ENCODE measurements at regions not wholly inside any gene's neighbourhood (a gene's known extent, or its start where the extent isn't known, plus 50 kb on each side); places are given as distances from the start of the nearest gene placed in this dataset.

DNA sequence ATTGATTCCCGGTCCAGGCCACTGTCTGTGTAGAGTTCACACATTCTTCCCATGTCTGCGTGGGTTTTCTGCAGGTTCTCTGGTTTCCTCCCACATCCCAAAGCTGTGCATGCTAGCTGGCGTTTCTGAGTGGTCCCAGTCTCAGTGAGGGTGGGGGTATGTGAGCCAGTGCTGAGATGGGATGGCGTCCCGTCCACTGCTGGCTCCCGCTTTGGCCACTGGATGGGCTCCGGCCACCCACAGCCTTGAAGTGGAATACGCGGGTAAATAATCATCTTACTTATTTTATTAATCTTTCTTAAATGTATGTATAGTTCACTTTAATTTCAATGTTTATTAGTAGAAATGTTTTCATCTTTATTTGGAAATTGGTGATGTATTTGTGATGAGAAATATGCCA, 343.5 kb upstream of the MANEA start:
- TF ChIP-seq, protein P1, sequence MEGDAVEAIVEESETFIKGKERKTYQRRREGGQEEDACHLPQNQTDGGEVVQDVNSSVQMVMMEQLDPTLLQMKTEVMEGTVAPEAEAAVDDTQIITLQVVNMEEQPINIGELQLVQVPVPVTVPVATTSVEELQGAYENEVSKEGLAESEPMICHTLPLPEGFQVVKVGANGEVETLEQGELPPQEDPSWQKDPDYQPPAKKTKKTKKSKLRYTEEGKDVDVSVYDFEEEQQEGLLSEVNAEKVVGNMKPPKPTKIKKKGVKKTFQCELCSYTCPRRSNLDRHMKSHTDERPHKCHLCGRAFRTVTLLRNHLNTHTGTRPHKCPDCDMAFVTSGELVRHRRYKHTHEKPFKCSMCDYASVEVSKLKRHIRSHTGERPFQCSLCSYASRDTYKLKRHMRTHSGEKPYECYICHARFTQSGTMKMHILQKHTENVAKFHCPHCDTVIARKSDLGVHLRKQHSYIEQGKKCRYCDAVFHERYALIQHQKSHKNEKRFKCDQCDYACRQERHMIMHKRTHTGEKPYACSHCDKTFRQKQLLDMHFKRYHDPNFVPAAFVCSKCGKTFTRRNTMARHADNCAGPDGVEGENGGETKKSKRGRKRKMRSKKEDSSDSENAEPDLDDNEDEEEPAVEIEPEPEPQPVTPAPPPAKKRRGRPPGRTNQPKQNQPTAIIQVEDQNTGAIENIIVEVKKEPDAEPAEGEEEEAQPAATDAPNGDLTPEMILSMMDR (IDR thresholded peaks at IDR 0.05; ENCODE audit: borderline replicate concordance, insufficient read depth, low read depth, low read length) = no peak
- no peak overlapping the region for H3K4me3 ChIP-seq (ENCODE audit: low read depth, low read length)

DNA sequence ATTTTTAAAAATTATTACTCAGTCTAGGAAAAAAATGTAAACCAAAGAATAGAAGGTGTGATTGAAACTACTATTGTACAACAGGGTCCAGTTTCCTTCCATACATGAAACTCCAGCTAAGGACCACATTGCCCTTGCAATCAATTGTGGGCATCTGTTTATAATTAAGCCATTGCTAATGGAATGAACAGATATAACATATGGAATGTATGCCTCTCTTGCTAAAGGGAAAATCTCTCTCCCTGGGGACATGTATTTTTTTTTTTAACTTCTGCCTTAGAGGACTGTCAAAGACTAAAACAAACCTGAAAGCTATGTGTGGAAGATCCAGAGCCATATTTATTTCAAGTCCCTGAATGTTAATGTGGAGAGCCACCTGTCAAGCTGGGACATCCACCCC, 336.8 kb upstream of the MANEA start:
- no peak overlapping the region for H3K4me3 ChIP-seq (ENCODE audit: low read depth, low read length)
- TF ChIP-seq, protein P1 (IDR thresholded peaks at IDR 0.05; ENCODE audit: borderline replicate concordance, insufficient read depth, low read depth, low read length) = no peak

DNA sequence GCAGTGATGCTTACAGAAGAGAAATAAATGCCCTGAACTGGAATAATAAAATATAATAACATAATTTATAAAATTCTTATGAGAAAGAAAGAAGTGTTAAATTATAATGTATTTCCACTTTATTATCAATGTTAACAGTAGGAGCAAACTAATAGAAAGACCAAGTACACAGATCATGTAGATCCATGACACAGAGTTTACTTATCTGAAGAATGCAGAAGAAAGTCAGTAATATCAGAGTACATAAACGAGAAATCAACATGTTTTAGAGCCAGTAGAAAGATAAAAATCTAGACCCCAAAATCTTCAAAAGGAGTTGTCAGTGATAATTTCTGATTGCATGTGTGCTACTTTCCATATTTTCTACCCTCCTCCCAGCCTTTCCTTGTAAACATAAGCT, 334.8 kb upstream of the MANEA start:
- H3K4me3 ChIP-seq (ENCODE audit: low read depth, low read length) = no peak overlapping the region
- TF ChIP-seq, protein P1 (IDR thresholded peaks at IDR 0.05; ENCODE audit: borderline replicate concordance, insufficient read depth, low read depth, low read length) = no peak

- TF ChIP-seq, protein P1 (IDR thresholded peaks at IDR 0.05; ENCODE audit: borderline replicate concordance, insufficient read depth, low read depth, low read length) = no peak
Measured at GRCh38 chr6:95243053-95243452, 334.3 kb upstream of the MANEA start.

GRCh38 chr6:95244751-95245150, 332.6 kb upstream of the MANEA start:
- TF ChIP-seq, protein P1 (IDR thresholded peaks at IDR 0.05; ENCODE audit: borderline replicate concordance, insufficient read depth, low read depth, low read length) = no peak
- no peak overlapping the region for H3K4me3 ChIP-seq (ENCODE audit: low read depth, low read length)

More at GRCh38 chr6:95243053-95243452, 334.3 kb upstream of the MANEA start:
- H3K4me3 ChIP-seq (ENCODE audit: low read depth, low read length) = no peak overlapping the region

- H3K4me3 ChIP-seq (ENCODE audit: low read depth, low read length) = no peak overlapping the region
- TF ChIP-seq, protein P1 (IDR thresholded peaks at IDR 0.05; ENCODE audit: borderline replicate concordance, insufficient read depth, low read depth, low read length) = no peak
Measured at GRCh38 chr6:95248499-95248898, 328.8 kb upstream of the MANEA start.

DNA sequence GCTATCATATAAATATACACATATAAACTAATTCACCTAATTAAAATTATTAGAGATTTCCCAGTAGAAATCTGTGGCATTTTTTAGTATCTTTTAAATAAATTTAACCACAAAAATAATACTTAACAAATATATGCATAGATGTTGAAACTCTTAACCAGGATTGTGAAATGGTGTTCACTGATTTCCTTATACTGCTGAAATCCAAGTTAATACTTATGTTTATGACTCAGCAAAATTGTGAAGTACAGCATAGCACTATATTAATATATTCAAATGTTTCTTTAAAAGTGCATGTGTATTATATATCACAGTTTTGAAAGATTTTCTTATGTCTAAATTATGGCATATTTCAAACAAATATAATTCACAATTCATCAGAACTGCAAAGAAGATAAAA, 328.2 kb upstream of the MANEA start:
- TF ChIP-seq, protein P1 (IDR thresholded peaks at IDR 0.05; ENCODE audit: borderline replicate concordance, insufficient read depth, low read depth, low read length) = no peak
- H3K4me3 ChIP-seq (ENCODE audit: low read depth, low read length) = no peak overlapping the region
